ENCODE measurements at regions not wholly inside any gene's neighbourhood (a gene's known extent, or its start where the extent isn't known, plus 50 kb on each side); places are given as distances from the start of the nearest gene placed in this dataset.

DNA sequence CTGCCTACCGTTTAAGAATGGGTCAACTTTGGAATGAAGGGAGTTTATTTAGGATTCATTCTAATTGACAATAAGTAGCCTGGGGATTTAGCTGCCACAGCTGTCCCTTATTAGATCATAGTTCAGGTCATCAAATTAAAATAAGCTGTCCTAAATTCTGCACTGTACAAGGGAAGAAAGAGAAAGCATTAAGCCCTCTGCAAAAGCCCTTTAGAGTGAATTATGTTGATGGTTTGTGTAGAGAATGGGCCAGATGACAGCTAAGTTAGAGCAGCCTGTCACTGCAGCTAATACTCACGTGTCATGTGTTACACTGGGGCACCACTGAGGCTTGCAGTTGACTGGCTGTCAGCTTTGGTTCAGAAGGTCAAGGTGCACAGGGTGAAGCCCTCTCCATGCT, 737.1 kb upstream of the SLC10A2 start:
- no peak overlapping the region for H3K4me3 ChIP-seq (ENCODE audit: low read length)
- H3K4me2 ChIP-seq (ENCODE audit: low read length), result no peak overlapping the region
- no peak overlapping the region for H3K9ac ChIP-seq (ENCODE audit: low read length)
- H3K4me1 ChIP-seq (ENCODE audit: low read length), result no peaks in the 10 kb centered on the region
- no peaks in the 10 kb centered on the region for H3K9me3 ChIP-seq (ENCODE audit: insufficient read depth, low read length)
- no peaks in the 10 kb centered on the region for H3K27me3 ChIP-seq (ENCODE audit: low read depth, low read length)
- H2AFZ ChIP-seq (ENCODE audit: low read depth, low read length), result no peak overlapping the region
- no peaks in the 10 kb centered on the region for H3K36me3 ChIP-seq (replicated peaks; ENCODE audit: low read depth, low read length)
- H4K20me1 ChIP-seq (ENCODE audit: insufficient read depth, low read length), result no peaks in the 10 kb centered on the region
- no peaks in the 10 kb centered on the region for H3K79me2 ChIP-seq (ENCODE audit: low read length)
- no peak overlapping the region for H3K27ac ChIP-seq (ENCODE audit: low read length)
- TF ChIP-seq, protein P1, sequence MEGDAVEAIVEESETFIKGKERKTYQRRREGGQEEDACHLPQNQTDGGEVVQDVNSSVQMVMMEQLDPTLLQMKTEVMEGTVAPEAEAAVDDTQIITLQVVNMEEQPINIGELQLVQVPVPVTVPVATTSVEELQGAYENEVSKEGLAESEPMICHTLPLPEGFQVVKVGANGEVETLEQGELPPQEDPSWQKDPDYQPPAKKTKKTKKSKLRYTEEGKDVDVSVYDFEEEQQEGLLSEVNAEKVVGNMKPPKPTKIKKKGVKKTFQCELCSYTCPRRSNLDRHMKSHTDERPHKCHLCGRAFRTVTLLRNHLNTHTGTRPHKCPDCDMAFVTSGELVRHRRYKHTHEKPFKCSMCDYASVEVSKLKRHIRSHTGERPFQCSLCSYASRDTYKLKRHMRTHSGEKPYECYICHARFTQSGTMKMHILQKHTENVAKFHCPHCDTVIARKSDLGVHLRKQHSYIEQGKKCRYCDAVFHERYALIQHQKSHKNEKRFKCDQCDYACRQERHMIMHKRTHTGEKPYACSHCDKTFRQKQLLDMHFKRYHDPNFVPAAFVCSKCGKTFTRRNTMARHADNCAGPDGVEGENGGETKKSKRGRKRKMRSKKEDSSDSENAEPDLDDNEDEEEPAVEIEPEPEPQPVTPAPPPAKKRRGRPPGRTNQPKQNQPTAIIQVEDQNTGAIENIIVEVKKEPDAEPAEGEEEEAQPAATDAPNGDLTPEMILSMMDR (IDR thresholded peaks at IDR 0.05; ENCODE audit: low read depth, low read length), result no peak
- TF ChIP-seq EZH2phosphoT487 (IDR thresholded peaks at IDR 0.05; ENCODE audit: low read depth), result no peak

DNA sequence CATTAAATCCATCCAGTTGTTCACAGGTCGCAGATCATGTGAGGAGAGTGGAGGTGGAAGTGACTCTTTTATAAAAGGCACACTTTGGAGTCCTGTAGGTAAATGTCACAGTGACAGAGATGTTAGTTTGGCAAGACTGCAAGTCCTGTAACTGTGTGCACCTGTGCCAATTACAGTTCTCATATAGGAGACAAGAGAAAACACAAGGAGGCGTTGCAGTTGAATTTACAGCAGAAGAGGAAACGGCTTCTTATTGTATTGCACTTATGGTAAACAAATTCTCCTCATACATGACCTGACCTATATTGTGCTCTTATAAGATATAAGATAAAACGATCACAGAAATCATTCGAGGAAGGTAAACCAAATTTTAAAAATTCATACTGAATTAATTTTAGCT, 732.8 kb upstream of the SLC10A2 start:
- H3K27ac ChIP-seq (ENCODE audit: low read length), result no peak overlapping the region
- H3K36me3 ChIP-seq (replicated peaks; ENCODE audit: low read depth, low read length), result no peaks in the 10 kb centered on the region
- H3K79me2 ChIP-seq (ENCODE audit: low read length), result no peaks in the 10 kb centered on the region
- no peaks in the 10 kb centered on the region for H3K27me3 ChIP-seq (ENCODE audit: low read depth, low read length)
- H3K4me1 ChIP-seq (ENCODE audit: low read length), result no peaks in the 10 kb centered on the region
- no peak overlapping the region for H3K4me2 ChIP-seq (ENCODE audit: low read length)
- no peaks in the 10 kb centered on the region for H4K20me1 ChIP-seq (ENCODE audit: insufficient read depth, low read length)
- no peak overlapping the region for H3K9ac ChIP-seq (ENCODE audit: low read length)
- no peak overlapping the region for H3K4me3 ChIP-seq (ENCODE audit: low read length)
- H3K9me3 ChIP-seq (ENCODE audit: insufficient read depth, low read length), result no peaks in the 10 kb centered on the region
- no peak for TF ChIP-seq EZH2phosphoT487 (IDR thresholded peaks at IDR 0.05; ENCODE audit: low read depth)
- TF ChIP-seq, protein P1 (IDR thresholded peaks at IDR 0.05; ENCODE audit: low read depth, low read length), result no peak
- 0 out of 2 replicates have a peak overlapping the region, but pooled peaks have one; percentile 2 for H2AFZ ChIP-seq (ENCODE audit: low read depth, low read length)

DNA sequence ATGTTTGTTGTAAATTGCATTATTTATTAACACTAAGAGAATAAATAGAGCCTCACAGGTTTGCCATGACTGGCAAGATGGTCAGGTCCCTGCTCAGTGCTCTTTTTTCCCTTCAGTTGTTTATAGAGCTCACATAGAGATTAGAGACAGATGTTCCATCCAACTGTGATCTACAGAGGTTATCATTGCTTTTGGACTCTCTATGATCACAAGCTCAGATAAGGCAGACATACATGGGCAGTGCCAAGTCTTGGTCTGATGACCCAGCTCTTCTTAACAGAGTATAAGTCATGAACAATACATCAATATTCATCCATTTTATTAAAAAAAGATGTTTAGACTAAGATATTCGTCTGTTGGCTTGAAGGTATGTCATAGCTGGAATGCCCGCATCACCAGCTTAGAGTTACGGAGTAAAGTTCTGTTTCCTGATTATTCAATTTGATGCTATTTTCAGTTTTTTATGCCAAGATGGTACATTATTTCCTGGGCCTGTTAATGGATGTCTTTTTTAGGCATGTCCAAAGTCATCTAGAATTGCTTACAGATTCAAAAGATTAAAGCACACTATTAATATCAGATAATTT, 729.8 kb upstream of the SLC10A2 start:
- no peak overlapping the region for H3K4me2 ChIP-seq (ENCODE audit: low read length)
- no peak overlapping the region for H3K27ac ChIP-seq (ENCODE audit: low read length)
- H4K20me1 ChIP-seq (ENCODE audit: insufficient read depth, low read length), result no peaks in the 10 kb centered on the region
- H2AFZ ChIP-seq (ENCODE audit: low read depth, low read length), result no peak overlapping the region
- H3K27me3 ChIP-seq (ENCODE audit: low read depth, low read length), result no peaks in the 10 kb centered on the region
- H3K36me3 ChIP-seq (replicated peaks; ENCODE audit: low read depth, low read length), result no peaks in the 10 kb centered on the region
- H3K79me2 ChIP-seq (ENCODE audit: low read length), result no peaks in the 10 kb centered on the region
- H3K4me1 ChIP-seq (ENCODE audit: low read length), result no peaks in the 10 kb centered on the region
- TF ChIP-seq, protein P1 (IDR thresholded peaks at IDR 0.05; ENCODE audit: low read depth, low read length), result no peak
- TF ChIP-seq EZH2phosphoT487 (IDR thresholded peaks at IDR 0.05; ENCODE audit: low read depth), result no peak
- H3K4me3 ChIP-seq (ENCODE audit: low read length), result no peak overlapping the region
- no peaks in the 10 kb centered on the region for H3K9me3 ChIP-seq (ENCODE audit: insufficient read depth, low read length)
- no peak overlapping the region for H3K9ac ChIP-seq (ENCODE audit: low read length)

DNA sequence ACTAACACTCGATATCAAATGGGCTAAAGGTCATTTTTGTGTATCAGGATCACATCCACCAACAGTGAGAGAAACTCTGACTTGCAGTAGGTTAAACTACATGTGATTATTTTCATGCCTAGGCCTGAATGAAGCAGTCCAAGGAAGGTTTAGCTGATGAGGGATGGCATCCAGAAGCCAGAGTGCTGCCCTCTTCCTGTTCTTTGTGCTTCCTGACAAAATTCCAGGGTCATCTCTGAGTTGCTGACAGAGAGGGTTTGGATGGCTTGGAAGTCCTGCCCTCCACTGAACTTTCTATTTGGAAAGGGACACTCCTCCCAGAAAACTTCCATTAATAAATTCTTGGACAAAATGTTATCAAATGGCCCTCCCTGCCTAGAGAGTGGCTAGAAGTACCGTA, 728.3 kb upstream of the SLC10A2 start:
- TF ChIP-seq, protein P1 (IDR thresholded peaks at IDR 0.05; ENCODE audit: low read depth, low read length), result no peak
- TF ChIP-seq EZH2phosphoT487 (IDR thresholded peaks at IDR 0.05; ENCODE audit: low read depth), result no peak
- no peak overlapping the region for H3K4me2 ChIP-seq (ENCODE audit: low read length)
- H3K27me3 ChIP-seq (ENCODE audit: low read depth, low read length), result no peaks in the 10 kb centered on the region
- H3K79me2 ChIP-seq (ENCODE audit: low read length), result no peaks in the 10 kb centered on the region
- no peaks in the 10 kb centered on the region for H3K36me3 ChIP-seq (replicated peaks; ENCODE audit: low read depth, low read length)
- H3K4me3 ChIP-seq (ENCODE audit: low read length), result no peak overlapping the region
- no peaks in the 10 kb centered on the region for H3K4me1 ChIP-seq (ENCODE audit: low read length)
- H2AFZ ChIP-seq (ENCODE audit: low read depth, low read length), result no peak overlapping the region
- no peaks in the 10 kb centered on the region for H3K9me3 ChIP-seq (ENCODE audit: insufficient read depth, low read length)
- H3K27ac ChIP-seq (ENCODE audit: low read length), result no peak overlapping the region
- no peaks in the 10 kb centered on the region for H4K20me1 ChIP-seq (ENCODE audit: insufficient read depth, low read length)
- H3K9ac ChIP-seq (ENCODE audit: low read length), result no peak overlapping the region

Measured in OCI-LY3 (cell line).